ENCODE measurements at regions not wholly inside any gene's neighbourhood (a gene's known extent, or its start where the extent isn't known, plus 50 kb on each side); places are given as distances from the start of the nearest gene placed in this dataset.
"Not testable (repeated sequence)": the region's sequence is repeated elsewhere in the genome, so short reads cannot be mapped to it uniquely, and the experiment has no call there.

DNA sequence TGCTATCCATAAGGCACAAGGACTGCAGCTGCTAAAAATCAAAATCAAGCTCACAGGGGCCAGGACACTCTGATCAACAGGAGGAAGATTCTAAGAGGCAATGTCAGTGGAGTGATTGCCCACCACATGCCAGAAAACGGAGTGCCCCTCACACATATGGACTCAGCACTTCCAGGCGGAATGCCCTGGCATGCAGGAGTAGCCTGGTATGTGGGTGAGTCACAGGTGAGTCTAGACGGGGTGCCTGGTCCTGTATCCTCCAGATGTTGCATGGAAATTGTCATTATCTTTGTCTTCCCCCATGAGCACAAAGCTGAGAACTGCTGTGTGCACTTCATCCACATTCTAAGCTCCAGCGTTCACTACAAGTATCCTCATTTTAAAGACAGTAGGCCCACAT, 129.2 kb upstream of the FOXD4L5 start:
- TF ChIP-seq, protein P1, sequence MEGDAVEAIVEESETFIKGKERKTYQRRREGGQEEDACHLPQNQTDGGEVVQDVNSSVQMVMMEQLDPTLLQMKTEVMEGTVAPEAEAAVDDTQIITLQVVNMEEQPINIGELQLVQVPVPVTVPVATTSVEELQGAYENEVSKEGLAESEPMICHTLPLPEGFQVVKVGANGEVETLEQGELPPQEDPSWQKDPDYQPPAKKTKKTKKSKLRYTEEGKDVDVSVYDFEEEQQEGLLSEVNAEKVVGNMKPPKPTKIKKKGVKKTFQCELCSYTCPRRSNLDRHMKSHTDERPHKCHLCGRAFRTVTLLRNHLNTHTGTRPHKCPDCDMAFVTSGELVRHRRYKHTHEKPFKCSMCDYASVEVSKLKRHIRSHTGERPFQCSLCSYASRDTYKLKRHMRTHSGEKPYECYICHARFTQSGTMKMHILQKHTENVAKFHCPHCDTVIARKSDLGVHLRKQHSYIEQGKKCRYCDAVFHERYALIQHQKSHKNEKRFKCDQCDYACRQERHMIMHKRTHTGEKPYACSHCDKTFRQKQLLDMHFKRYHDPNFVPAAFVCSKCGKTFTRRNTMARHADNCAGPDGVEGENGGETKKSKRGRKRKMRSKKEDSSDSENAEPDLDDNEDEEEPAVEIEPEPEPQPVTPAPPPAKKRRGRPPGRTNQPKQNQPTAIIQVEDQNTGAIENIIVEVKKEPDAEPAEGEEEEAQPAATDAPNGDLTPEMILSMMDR (IDR thresholded peaks at IDR 0.05) = not testable (repeated sequence)
- TF ChIP-seq EP300 (IDR thresholded peaks at IDR 0.05; ENCODE audit: low read depth); POLR2A (IDR thresholded peaks at IDR 0.05): not testable (repeated sequence)
